NCI-H1436 treated with DMSO at 0.1 percent for 48 hours (cell line): ENCODE measurements at regions not wholly inside any gene's neighbourhood (a gene's known extent, or its start where the extent isn't known, plus 50 kb on each side); places are given as distances from the start of the nearest gene placed in this dataset.

Source experiments
- DNase-seq: peaks from one replicate; lab custom pipeline; 2025; lab: John Stamatoyannopoulos, UW

DNA sequence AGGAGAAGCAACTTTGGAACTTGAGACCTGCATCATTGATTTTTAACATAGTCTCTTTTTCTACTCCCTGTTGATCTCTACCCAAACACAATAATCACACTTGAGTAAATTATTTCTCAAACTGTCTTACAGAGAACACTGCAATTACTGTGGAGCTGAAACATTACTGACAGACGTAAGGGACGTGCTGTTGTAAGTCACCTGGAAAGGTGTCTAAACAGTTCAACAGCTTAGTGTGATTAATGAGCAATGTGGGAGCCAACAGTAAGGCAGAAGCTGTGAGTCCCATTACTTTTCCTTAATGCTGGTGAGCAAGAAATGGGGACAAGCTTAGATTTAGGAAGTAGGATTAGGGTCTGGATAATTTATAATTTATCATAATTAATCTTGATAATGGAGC, 265.7 kb downstream of the DLEU7 start:
- no peak for DNase-seq

GRCh38 chr13:50580684-50581305, 262.7 kb downstream of the DLEU7 start:
- no peak for DNase-seq

DNA sequence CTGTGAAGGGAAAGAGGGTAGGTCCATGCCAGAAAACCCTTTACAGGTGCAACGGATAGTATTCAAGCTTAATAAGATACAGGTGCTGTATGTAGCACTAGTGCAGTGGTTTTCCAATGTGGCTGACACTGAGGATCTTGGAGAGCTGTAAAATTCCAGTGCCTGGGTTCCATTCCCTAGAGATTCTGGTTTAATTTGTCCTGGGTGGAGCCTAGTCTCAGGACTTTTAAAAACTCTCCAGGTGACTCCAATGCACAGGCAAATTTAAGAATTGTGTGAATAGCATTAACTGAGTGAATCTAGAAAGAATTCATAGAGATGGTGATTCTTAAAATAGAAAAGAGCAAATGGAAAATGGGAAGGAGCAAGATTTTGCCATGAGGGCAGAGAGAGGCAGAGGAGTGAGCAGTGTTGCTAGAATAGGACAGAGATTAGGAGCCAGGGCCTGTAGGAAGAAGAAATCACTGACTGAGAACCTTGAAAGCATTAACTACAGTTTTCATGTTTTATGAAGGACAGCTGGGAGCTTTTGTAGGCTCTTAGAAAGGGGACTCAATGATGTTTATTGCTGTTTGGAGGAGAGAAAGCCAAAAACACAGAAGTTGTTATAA, 261.8 kb downstream of the DLEU7 start:
- no peak for DNase-seq

GRCh38 chr13:50584856-50585580, 258.5 kb downstream of the DLEU7 start:
- DNase-seq: no peak

DNA sequence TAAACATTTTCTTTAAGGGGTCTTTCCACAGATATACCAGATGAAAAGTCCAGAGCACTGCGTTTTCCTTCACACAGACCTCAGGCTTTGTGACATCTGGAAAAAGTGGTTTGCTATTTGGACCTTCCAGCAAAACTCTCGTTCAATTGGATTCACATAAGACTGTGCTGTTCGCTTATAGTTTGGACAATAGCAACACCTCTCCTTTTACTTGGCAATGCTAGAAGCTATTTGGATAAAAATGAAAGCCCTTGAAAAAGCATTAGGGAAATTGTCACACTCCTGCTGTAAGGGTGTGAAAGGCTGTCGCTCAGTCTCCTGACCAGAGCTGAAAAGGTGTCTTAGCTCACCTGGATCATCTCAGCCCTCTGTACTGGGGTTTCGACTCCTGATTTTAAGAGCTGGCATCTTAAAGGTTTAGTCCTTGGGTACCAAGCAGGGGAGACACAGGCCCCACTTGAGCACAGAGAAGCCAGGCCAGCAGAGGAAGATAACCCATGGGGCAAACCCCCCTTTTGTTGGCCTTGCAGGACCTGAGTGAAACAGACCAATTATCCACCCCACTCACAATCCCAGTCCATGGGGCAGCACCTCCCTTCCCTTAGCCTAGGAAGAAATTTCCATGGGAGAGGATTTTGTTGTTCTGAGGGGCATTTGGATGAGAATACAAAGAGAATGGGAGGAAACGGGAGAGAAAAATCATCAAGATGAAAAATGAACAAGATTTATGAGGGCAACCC, 257.6 kb downstream of the DLEU7 start:
- no peak for DNase-seq

- DNase-seq: no peak
Measured at GRCh38 chr13:50586414-50587083, 256.9 kb downstream of the DLEU7 start.

DNA sequence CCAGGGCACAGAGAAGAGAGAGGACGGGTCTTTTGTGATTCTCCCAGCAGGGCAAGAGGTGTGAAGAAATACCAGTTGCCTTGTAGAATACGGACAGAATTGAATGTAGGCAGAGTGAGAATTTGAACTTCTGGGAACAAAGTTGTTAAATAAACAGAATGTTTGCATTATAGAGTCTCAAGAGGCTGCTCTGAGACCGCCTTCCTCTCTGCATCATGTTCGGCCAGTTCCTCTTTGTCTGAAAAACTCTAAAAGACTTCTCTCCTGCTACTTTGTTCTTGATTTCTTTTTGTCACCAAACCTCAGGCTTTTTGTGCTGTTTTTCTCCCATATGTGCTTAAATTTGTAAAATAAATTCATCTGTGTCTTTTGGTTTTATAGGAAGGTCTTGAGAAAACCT, 256.4 kb downstream of the DLEU7 start:
- DNase-seq: no peak

DNA sequence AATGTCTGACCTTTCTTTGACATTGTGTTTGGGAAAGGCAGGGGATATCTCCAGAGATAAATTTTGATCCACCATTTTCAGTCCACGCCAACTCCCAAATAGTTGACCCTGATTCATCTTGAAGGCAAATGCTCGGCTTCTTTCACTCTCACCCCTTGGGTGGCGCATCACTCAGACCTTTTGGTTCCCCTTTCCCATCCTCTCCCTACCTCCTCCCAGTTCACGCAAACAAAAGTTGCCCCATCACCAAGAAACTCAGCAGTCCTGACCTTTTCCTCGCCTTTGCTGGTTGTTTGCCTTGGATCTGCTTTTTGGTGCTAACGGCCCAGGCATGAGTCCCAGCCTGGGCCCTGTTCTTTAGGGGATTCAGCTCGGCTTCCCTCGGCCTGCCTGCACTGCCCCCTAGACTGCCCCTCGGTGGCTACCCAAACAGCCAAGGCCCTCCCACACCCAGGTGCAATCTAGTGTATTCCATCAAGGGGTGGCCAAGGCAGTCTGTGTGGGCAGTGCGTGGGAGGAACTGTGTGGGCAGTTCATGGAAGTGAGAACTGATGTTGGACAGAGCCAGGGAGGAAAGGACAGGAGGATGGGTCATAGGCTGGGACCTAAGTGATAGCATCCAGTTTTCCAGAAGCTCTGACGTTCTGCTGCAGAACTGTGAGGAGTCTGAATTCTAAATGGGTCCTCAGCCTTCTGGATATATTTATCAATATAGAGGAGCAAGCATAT, 255.7 kb downstream of the DLEU7 start:
- no peak for DNase-seq

DNA sequence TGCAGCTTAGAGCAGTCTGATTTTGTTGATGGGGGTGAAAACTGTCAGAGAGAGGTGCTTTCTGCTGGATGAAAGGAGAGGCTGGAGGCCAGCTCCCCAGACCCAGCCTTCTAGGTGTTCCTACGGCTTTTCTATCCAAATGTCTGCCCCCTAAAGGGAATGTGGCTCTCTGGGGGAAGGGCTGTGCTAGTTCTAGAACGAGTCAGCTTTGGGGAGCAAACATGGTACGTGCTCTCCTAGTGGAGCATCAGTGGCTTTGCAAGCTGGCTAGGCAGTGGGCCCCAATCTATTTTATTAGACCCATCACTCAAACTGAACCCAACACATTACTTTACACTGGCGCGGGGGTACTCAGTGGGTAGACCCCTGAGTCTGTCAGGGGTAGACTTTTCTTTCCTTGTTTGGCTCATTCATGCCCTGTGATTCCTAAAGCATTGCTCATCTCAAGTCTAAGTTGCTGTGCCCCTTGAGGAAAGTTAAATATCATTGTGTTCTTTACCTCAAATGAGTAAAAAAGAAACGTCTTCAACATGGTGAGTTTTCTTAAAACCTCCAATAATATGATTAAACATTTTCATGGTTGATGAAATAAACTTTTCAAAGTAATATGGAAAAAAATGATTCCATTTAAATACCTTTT, 254.9 kb downstream of the DLEU7 start:
- no peak for DNase-seq

DNA sequence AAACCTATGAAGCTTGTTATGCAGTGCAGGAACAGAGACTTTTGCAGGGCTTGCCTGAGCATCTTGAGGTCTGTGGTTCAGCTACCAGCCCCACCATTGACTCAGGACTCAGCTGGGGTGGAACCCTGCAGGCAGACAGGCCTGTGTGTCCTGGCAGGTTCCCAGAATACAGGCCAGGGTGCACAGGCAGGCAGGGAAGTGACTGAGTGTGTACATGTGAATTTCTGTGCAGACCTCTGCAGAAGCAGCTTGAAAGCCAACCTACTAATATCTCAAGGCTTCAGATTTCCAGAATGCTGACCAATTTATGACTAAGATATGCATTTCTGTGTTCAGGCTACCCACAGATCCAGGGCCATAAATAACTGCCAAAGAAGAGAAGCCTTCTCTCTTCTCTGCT, 254.4 kb downstream of the DLEU7 start:
- no peak for DNase-seq

DNA sequence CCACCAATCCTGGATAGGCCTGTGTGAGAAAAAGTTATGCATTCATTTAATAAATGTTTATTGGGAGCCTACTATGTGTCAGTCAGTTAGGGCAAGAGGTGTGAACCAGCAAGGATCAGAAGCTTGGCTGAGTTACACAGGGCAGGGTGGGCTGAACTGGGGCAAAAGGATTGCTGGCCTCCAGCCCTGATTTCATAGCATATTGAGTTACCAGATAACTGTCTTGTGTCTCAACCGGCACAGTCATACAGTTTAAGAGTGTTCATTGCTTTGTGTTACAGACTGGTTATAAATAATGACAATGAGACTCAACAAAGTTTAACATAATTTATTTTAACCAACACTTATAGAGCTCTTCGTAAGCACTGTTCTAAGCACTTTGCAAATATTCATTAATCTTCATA, 253.8 kb downstream of the DLEU7 start:
- no peak for DNase-seq

GRCh38 chr13:50592412-50593155, 250.9 kb downstream of the DLEU7 start:
- DNase-seq: no peak

DNA sequence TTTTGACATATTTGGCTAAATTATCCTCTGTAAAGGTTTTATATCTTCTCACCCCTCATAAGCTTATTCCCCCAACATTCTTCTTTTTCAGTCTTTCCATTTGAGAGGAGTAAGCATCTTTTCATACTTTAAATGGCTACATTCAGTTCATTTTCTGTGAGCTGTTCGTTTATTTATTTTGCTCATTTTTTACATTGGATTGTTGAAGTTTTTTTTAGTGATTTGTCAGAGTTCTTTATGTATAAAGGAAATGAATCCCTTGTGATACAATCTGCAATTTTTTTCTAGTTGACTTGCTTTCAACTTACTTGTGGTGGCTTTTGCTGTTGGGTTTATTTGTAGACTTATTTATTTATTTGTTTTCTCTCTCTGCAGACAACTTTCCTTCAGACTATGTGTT, 250.3 kb downstream of the DLEU7 start:
- no peak for DNase-seq

- DNase-seq: no peak
Measured at GRCh38 chr13:50594276-50595051, 249.0 kb downstream of the DLEU7 start.

DNA sequence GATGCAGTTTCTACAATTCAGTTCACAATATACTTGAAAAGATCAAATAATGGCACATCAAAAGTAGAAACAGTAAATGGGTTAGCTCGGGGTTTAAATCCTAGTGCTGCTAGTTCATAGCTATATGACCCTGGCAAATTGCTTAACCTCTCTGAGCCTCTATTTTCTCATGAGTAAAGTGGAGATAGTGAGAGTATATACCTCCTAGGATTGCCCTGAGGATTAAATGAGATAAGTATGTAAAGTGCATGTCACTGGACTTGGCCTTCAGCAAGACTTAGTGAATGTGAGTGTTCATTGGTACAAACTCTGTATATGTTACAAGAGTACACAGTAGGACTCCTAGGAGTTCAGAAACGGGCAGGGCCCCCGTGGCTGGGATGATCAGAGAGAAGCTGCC, 248.3 kb downstream of the DLEU7 start:
- no peak for DNase-seq

DNA sequence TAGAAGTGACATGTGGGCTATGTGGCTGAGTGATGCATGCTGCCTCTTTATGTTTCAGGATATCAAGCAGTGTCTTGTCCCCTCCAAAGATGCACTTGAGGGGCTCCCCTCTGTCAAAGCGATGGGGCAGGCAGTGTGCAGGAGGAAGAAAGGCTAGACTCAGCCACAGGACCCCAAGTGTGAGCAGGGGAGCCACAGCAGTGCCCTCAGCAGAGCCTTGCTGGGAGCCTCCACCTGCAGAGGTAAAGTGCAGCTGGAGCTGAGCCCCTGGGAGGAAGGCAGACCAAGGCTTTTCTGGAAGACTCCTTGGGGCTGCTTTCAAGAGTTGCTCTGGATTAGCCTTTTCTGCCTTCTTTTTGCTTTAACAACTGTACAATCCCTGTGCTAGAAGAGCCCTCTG, 247.3 kb downstream of the DLEU7 start:
- DNase-seq: no peak

DNA sequence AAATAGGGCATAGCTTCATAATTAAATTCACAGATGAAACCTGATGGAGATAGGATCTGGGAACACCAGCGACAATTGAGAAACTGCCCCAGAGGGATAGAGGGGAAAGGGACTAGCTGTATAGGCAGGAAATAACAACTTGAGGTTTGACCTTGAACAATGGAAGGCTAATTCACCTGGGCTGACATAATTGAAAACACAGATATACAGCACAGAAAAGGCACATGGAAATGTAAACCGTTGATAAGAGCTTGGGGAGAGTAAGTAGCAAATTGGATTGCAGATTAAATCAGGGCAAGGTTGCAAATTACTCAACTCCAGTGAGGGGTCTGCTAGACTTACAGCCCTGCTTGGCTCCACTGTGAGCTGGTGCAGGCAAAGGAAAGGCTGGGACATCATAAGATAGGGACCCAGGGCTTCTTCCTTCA, 246.7 kb downstream of the DLEU7 start:
- peak; percentile 9 for DNase-seq

DNA sequence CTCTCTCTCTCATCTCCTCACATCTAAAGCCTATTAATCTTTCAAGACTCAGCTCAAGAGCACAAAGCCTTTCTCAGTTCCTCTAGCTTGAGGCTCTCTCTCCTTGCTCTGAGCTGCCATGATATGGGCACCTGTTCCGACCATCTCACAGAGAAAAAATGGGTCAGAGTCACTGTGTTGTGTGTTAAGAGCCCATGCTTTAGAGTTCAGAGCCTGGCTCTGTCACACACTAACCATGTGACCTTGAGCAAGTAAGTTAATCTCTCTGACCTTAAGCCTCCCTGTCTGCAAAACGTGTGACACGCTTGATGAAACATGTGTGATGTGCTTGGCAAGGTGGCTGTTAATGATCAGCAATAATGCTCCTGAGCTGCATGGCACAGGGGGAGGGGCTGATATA, 245.2 kb downstream of the DLEU7 start:
- no peak for DNase-seq

DNA sequence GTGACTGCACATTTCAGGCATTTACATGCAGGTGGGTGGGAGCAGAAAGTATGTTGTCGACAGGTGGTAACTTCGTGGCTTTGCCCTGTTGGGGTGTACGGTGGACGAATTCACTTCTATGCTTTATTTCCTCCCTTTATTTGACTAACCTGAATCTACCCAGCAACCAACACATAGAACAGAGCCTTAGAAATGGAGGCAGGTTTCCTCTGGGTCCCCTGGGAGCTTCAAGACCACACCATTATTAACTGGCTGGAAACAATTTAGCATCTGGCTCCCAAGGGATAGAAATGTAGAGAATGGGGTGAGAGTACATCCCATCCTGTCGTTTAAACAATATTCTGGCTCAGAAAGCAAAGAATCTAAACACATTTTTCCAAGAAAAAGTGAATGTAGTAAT, 244.4 kb downstream of the DLEU7 start:
- no peak for DNase-seq

DNA sequence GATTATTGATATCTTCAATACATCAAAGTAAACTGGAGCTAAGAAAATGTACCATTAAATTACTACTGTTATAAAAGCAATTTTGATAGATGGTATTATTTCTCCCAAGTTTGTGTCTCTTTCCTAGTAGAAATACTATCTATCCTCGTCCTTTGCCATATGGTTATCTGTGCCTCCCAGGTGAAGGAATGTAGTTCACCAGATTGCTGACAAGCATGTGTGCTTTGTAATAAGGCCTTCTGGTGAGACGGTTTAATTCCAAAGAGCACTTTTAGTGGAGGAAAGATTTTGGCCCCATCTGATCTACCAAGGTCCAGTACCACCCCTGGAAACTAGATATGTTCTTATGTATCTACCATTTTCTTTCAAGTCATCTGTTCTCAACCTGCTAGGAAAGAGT, 243.6 kb downstream of the DLEU7 start:
- no peak for DNase-seq
